ENCODE measurements at regions not wholly inside any gene's neighbourhood (a gene's known extent, or its start where the extent isn't known, plus 50 kb on each side); places are given as distances from the start of the nearest gene placed in this dataset.

- no peak for DNase-seq (ENCODE audit: low spot score)
Measured at GRCh38 chr13:38606699-38607535, 80.0 kb upstream of the FREM2 start.

- DNase-seq (ENCODE audit: low spot score), result no peak
Measured at GRCh38 chr13:38617936-38618335, 68.9 kb upstream of the FREM2 start.

DNA sequence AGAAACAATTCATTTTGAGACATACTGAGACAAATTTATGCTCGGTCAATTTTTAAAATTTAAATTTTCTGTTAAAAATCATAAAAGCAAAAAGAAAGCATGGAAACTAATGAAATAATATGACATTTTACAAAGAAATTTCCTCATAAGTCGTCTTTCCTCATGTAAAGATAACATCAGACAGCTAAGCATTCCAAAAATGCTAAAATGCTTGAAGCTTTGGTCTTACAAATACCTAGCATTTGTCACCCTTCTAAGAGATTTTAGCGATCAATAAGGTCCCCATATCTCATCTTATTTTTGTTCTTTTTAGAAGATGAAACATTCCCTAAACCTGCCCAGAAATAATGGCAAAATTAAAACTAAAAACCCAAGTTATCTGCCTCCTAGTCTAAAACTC lies 68.5 kb upstream of the FREM2 start:
- DNase-seq (ENCODE audit: low spot score), result no peak

DNA sequence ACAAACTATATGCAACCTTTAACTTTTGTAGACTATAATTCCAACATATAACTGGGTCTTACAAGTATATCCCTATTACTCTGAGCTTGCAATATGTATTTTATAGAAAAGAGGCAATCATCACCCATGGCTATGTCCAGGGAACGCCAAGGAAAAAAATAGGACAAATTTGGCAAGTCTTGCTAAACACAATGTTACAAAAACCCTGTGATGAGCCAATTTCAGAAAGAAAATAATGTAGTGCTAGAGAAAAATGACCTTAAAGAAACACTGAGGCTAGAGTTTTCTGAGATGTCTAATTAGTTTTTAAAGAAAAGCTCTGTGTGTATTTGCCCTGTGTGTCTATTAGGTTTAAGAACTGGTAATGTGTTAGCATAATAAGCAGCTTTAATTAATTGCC lies 68.0 kb upstream of the FREM2 start:
- DNase-seq (ENCODE audit: low spot score), result no peak

GRCh38 chr13:38620876-38621275 lies 66.0 kb upstream of the FREM2 start:
- no peak for DNase-seq (ENCODE audit: low spot score)

DNA sequence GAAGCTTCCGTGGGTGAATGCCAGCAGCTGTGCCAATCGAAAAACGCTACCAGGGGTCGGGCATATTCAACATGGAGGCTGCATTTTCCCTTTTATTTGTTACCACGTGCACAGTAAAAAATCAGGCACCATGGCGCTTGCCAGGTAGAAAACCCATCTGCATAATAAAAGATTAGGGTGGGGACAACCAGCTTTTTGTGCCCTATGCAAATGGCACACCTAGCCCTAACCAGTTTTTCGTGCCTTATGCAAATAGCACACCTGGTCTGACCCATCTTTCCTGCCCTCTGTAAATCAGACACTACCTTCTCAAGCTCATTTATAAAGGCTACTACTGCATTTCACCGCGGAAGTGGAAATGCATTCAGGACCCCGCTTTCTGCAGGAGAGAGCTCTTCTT lies 62.1 kb upstream of the FREM2 start:
- no peak for DNase-seq (ENCODE audit: low spot score)

DNA sequence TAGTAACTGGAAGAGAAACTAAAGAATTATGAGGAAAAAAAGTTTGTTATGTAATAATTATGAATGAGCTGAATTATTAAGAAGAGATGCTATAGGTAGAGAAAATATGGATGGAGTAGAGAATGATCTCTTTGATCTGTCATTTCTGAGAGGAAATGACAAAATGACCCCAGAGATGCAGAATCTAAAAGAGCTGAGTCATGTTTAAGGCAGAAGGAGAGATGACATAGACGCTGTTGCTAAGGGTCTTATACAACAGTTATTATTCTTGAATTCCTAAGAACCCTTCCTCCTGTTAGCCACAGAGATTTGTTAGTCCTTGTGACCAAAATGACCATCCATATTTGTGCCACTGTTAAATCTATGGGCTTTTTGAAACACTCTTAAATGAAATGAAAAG lies 58.3 kb upstream of the FREM2 start:
- DNase-seq (ENCODE audit: low spot score), result no peak

DNA sequence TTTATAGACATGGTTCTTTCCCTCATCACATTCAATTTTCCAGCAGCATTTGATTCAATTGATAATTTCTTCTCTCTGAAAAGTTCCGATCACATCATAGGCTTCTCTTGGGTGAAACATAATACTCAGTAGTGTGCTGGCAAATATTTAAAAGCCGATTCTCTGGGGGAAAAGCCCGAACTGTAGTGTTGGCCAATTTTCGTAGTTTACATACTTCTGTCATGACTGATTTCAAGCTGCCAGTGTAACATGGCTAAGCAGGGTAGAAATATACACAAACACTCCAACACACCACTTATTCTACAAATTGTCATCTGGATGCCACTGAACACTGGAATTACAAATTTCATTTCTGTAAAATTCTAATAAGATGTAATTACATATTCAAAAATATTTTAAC lies 56.1 kb upstream of the FREM2 start:
- no peak for DNase-seq (ENCODE audit: low spot score)

DNA sequence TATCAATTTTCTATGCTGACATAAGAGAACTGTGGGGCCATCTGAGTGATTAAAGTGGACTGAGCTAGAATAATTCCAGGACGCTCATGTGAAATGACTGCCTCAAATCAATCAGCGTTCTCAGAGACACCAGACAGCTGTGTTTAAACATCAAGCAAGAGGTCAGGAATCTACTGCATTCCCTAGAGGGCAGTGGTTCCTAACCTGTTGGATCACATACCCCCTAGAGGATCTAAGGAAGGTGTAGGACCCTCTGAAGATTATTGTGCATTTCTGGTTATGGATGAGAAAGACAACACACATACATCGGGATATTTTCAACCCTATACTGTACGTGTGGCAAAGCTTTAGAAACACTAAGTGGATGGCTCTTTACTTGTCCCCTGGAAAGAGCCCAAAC lies 51.8 kb upstream of the FREM2 start:
- DNase-seq (ENCODE audit: low spot score), result no peak

DNA sequence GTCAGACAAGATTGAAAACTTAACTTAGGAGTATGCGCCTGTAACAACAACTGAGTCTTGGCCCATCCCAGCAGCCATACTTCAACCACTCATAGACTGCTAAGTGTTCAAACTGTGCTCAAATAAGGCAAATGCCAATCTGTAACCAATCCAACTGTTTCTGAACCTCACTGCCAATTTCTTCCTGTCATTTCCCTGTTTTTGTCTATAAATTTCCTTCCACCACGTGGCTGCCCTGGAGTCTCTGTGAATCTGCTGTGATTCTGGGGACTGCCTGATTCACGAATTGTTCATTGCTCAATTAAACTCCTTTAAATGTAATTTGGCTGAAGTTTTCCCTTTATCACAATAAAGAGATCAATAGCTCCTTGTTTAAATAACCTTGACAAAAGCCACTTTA lies 50.8 kb upstream of the FREM2 start:
- DNase-seq (ENCODE audit: low spot score), result no peak

- no peak for DNase-seq (ENCODE audit: low spot score)
Measured at GRCh38 chr13:38636761-38637160, 50.1 kb upstream of the FREM2 start.
